PC-3 (cell line): ENCODE measurements at regions not wholly inside any gene's neighbourhood (a gene's known extent, or its start where the extent isn't known, plus 50 kb on each side); places are given as distances from the start of the nearest gene placed in this dataset.

Experiments
- ATAC-seq: fragments of 200-7000 bp; cut with Tn5 transposase; 2 replicates; pipeline ENCODE4 v1.9.1; 2020; ENCODE audit warnings: mild to moderate bottlenecking, moderate library complexity
- BruUV-seq: library from RNA; stranded (reverse); fragments of 400-500 nt; replicated peaks from 2 replicates; lab custom pipeline; 2021; lab: Mats Ljungman, UMichigan
- CTCF ChIA-PET: fragments of 300-600 bp; sonication (Branson Sonifier 250); formaldehyde crosslinking; loops from one replicate; lab custom pipeline; 2022; ENCODE audit warnings: antibody characterized with exemption; lab: Charles Lee
- POLR2A ChIA-PET: fragments of 300-600 bp; sonication (Branson Sonifier 250); formaldehyde crosslinking; loops from one replicate; lab custom pipeline; 2022; ENCODE audit warnings: antibody characterized with exemption; ENCODE audit not compliant: unreplicated experiment; lab: Charles Lee
- DNase-seq: peaks from one replicate; pipeline ENCODE4 v3.0.0-alpha.2; 2015
- H2AFZ ChIP-seq: fragments of 300-600 bp; sonication (generic); 2 replicates; pipeline ENCODE4 v1.6.0; 2016; ENCODE audit warnings: antibody characterized with exemption, low read length
- H3F3A ChIP-seq: fragments of 300-600 bp; sonication (generic); one replicate; pipeline ENCODE4 v1.6.0; 2017; ENCODE audit warnings: antibody characterized with exemption, low read length, control low read depth, mild to moderate bottlenecking; ENCODE audit not compliant: unreplicated experiment
- H3K27ac ChIP-seq: fragments of 300-600 bp; sonication (generic); 2 replicates; pipeline ENCODE4 v1.5.1; 2016; ENCODE audit warnings: mild to moderate bottlenecking, low read length
- H3K27me3 ChIP-seq: fragments of 300-600 bp; sonication (generic); 2 replicates; pipeline ENCODE4 v1.6.1; 2016; ENCODE audit warnings: low read length, mixed read lengths
- H3K36me3 ChIP-seq: fragments of 300-600 bp; sonication (generic); 2 replicates; pipeline ENCODE4 v1.6.1; 2016; ENCODE audit warnings: low read depth, mixed run types, low read length, mixed read lengths
- H3K4me1 ChIP-seq: fragments of 300-600 bp; sonication (generic); 2 replicates; pipeline ENCODE4 v1.5.1; 2016; ENCODE audit warnings: low read length; ENCODE audit not compliant: insufficient read depth
- H3K4me2 ChIP-seq: fragments of 300-600 bp; sonication (generic); 2 replicates; pipeline ENCODE4 v1.6.0; 2016; ENCODE audit warnings: low read length
- H3K4me3 ChIP-seq: fragments of 300-600 bp; sonication (generic); 2 replicates; pipeline ENCODE4 v1.5.1; 2016; ENCODE audit warnings: mild to moderate bottlenecking, low read length, mixed read lengths
- H3K79me2 ChIP-seq: fragments of 300-600 bp; sonication (generic); 2 replicates; pipeline ENCODE4 v1.6.1; 2017; ENCODE audit warnings: low read length, mixed read lengths
- H3K9ac ChIP-seq: fragments of 300-600 bp; sonication (generic); 2 replicates; pipeline ENCODE4 v1.6.0; 2016; ENCODE audit warnings: mild to moderate bottlenecking, low read length
- H3K9me2 ChIP-seq: fragments of 300-600 bp; sonication (generic); replicated peaks from 2 replicates; pipeline ENCODE4 v1.6.1; 2016; ENCODE audit warnings: mixed run types, low read length, mixed read lengths
- H3K9me3 ChIP-seq: fragments of 300-600 bp; sonication (generic); 2 replicates; pipeline ENCODE4 v1.6.1; 2016; ENCODE audit warnings: low read length, mixed read lengths
- H4K20me1 ChIP-seq: fragments of 300-600 bp; sonication (generic); 2 replicates; pipeline ENCODE4 v1.6.1; 2016; ENCODE audit warnings: low read length, mixed read lengths
- EZH2 ChIP-seq: fragments of 300-600 bp; sonication (generic); IDR thresholded peaks from one replicate; pipeline ENCODE4 v1.6.1; 2017; ENCODE audit warnings: antibody characterized with exemption, mild to moderate bottlenecking, low read length; ENCODE audit not compliant: unreplicated experiment
- EZH2phosphoT487 ChIP-seq: fragments of 300-600 bp; sonication (generic); IDR thresholded peaks from 2 replicates; pipeline ENCODE4 v1.6.1; 2018; ENCODE audit warnings: mild to moderate bottlenecking, antibody characterized with exemption, low read length, borderline replicate concordance
- intact Hi-C: fragments of 100-400 bp; cut with micrococcal nuclease; formaldehyde crosslinking; loops from 2 replicates; pipeline ENCODE4 v1.9.0; 2023
- TF ChIP-seq, protein P1 (sequence below): fragments of 300-600 bp; sonication (generic); conservative IDR thresholded peaks from 2 replicates; pipeline ENCODE4 v1.5.1; 2017; ENCODE audit warnings: antibody characterized with exemption, low read depth, mild to moderate bottlenecking, low read length

DNA sequence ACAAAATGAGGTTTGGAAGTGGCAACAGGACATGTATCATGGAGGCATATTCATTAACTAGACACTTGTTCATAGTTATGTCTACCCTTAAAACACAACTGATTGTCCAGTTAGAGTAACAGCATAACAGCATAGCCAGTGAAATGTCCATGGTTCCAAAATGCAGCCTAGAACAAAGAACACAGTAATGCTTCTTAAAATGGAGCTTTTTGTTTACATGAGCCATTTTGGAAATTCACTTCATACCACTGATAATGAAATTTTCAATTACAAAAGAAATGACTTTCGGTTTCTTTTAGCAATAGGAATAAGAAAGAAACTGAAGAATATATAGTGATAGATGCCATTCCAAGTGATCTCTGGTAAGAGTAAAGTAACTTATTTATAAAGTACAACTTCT is 111.1 kb upstream of the DST start:
- H3K9me3 ChIP-seq, result no peaks in the 10 kb centered on the region
- H3K4me1 ChIP-seq, result peaks cover 68% of the 10 kb centered on the region
- ChIA-PET CTCF (interaction anchor here (0.6 kb wide), 2 partner anchors 10 to 47 kb away, joined by 3 read pairs; no protein-coding TSS in a partner anchor), POLR2A (no interaction called here)
- peaks cover 55% of the 10 kb centered on the region for H3K79me2 ChIP-seq
- no peaks in the 10 kb centered on the region for H3K27me3 ChIP-seq
- DNase-seq (no peak), ATAC-seq (no peak)
- no peak overlapping the region for H2AFZ ChIP-seq
- no TSS peak for BruUV-seq
- H3K4me3 ChIP-seq, result no peak overlapping the region
- H3F3A ChIP-seq, result no peaks in the 10 kb centered on the region
- no peak overlapping the region for H3K4me2 ChIP-seq
- TF ChIP-seq, protein P1, sequence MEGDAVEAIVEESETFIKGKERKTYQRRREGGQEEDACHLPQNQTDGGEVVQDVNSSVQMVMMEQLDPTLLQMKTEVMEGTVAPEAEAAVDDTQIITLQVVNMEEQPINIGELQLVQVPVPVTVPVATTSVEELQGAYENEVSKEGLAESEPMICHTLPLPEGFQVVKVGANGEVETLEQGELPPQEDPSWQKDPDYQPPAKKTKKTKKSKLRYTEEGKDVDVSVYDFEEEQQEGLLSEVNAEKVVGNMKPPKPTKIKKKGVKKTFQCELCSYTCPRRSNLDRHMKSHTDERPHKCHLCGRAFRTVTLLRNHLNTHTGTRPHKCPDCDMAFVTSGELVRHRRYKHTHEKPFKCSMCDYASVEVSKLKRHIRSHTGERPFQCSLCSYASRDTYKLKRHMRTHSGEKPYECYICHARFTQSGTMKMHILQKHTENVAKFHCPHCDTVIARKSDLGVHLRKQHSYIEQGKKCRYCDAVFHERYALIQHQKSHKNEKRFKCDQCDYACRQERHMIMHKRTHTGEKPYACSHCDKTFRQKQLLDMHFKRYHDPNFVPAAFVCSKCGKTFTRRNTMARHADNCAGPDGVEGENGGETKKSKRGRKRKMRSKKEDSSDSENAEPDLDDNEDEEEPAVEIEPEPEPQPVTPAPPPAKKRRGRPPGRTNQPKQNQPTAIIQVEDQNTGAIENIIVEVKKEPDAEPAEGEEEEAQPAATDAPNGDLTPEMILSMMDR, result no peak
- TF ChIP-seq EZH2phosphoT487 (no peak), EZH2 (no peak)
- intact Hi-C loops, result no loop called here
- no peak overlapping the region for H3K27ac ChIP-seq
- no peak overlapping the region for H3K9ac ChIP-seq
- H4K20me1 ChIP-seq, result no peaks in the 10 kb centered on the region
- H3K9me2 ChIP-seq, result no peaks in the 10 kb centered on the region
- 0 out of 2 replicates have a peak, but pooled peaks cover 2% of the 10 kb centered on the region for H3K36me3 ChIP-seq

DNA sequence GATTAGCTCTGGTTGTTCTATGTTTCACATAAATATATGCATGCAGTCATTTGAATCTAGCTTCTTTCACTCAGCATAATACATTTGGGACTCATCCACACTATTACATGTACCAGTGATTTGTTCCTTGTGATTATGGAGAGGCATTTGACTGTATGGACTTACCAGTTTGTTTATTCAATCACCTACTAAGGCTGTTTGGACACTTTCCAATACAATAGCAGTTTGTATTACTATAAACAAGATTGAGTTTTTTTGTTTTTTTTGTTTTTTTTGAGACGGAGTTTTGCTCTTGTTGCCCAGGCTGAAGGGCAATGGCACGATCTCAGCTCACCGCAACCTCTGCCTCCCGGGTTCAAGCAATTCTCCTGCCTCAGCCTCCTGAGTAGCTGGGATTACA is 109.8 kb upstream of the DST start:
- Histone ChIP-seq H3K9me2 (no peaks in the 10 kb centered on the region), H3K9ac (no peak overlapping the region), H4K20me1 (no peaks in the 10 kb centered on the region), H3K27ac (no peak overlapping the region), H3K9me3 (no peaks in the 10 kb centered on the region), H3F3A (no peaks in the 10 kb centered on the region), H3K4me2 (no peak overlapping the region), H3K4me3 (no peak overlapping the region), H2AFZ (no peak overlapping the region), H3K79me2 (peaks cover 55% of the 10 kb centered on the region), H3K36me3 (0 out of 2 replicates have a peak, but pooled peaks cover 2% of the 10 kb centered on the region), H3K4me1 (peaks cover 63% of the 10 kb centered on the region), H3K27me3 (no peaks in the 10 kb centered on the region)
- ChIA-PET POLR2A (no interaction called here), CTCF (interaction anchor here (0.6 kb wide), 1 partner anchor 44 kb away, joined by 3 read pairs; no protein-coding TSS in a partner anchor)
- no peak for DNase-seq
- no peak for TF ChIP-seq EZH2
- no peak for TF ChIP-seq EZH2phosphoT487
- TF ChIP-seq, protein P1, result no peak
- intact Hi-C loops, result no loop called here
- no TSS peak for BruUV-seq
- no peak for ATAC-seq

DNA sequence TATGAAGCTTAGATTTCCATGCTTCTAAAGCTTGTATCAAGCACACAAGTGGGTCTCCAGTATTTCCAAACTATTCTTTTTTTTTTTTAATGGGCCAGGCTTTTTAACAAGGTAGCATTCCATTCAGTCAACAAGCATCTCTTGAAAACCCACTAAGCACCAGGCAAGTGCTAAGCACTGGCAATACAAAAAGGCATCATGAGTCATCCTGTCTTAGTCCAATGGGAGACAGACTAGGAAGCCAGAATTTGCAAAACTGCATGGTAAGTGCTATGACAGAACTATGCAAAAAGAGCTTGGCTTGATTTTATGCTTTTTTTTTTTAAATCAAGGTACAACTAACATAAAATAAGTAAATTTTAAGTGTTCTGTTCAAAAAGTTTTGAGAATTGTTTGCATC is 109.3 kb upstream of the DST start:
- Histone ChIP-seq H3K9me2 (no peaks in the 10 kb centered on the region), H3K9ac (no peak overlapping the region), H3K27me3 (no peaks in the 10 kb centered on the region), H3K9me3 (no peaks in the 10 kb centered on the region), H2AFZ (no peak overlapping the region), H3K27ac (no peak overlapping the region), H3K36me3 (0 out of 2 replicates have a peak, but pooled peaks cover 2% of the 10 kb centered on the region), H3F3A (no peaks in the 10 kb centered on the region), H3K4me3 (no peak overlapping the region), H3K4me2 (peak overlapping the region; percentile 13; the same call in 1 of the 2 replicates), H3K79me2 (peaks cover 53% of the 10 kb centered on the region), H3K4me1 (peaks cover 58% of the 10 kb centered on the region), H4K20me1 (no peaks in the 10 kb centered on the region)
- no TSS peak for BruUV-seq
- ATAC-seq (no peak; the same call in 1 of the 2 replicates), DNase-seq (peak; percentile 64)
- TF ChIP-seq EZH2phosphoT487 (no peak), EZH2 (no peak)
- TF ChIP-seq, protein P1, result no peak
- intact Hi-C loops, result no loop called here
- ChIA-PET POLR2A (no interaction called here), CTCF (interaction anchor here (0.6 kb wide), 1 partner anchor 44 kb away, joined by 3 read pairs; no protein-coding TSS in a partner anchor)
